ENCODE measurements at regions not wholly inside any gene's neighbourhood (a gene's known extent, or its start where the extent isn't known, plus 50 kb on each side); places are given as distances from the start of the nearest gene placed in this dataset.
A peak's percentile ranks its signal among the peaks of the same experiment; 100 is the strongest.

DNA sequence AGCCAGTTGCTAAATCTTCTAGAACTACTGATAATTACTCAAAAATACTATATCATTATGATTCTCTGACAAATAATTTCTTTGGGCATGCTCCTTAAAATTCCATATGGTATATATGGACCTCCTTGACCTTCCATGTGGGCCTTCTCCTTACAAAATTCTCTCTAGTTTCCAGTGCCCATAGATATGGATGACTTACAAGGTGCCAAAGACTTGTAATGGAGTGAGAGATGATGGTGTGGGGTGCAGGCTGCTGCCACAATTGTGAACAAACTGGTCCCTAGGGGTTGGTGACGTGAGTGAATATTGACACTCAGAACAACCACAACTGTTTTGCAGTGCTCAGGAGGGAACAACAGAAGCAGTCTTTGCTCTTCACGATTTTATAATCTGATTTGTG is 378.9 kb downstream of the SNAPC1 start:
- intact Hi-C loops (cut with DNase I; ENCODE audit: low total_unique reads) = no loop called here
- Histone ChIP-seq H3K27me3 (no peaks in the 10 kb centered on the region), H3K27ac (no peak overlapping the region), H3K4me3 (no peak overlapping the region), H3K36me3 (ENCODE audit: low read depth, missing control alignments) (no peaks in the 10 kb centered on the region), H3K4me1 (peaks cover 5% of the 10 kb centered on the region), H3K9me3 (no peaks in the 10 kb centered on the region)
- TF ChIP-seq POLR2A (IDR thresholded peaks at IDR 0.05) (no peak), CTCF (IDR thresholded peaks at IDR 0.05) (no peak)
- DNase-seq = no peak
- WGBS, 2 donors = 92 to 95% methylated on average over 2 of the region's 2 CpGs

GRCh38 chr14:62143245-62143644 is 381.0 kb downstream of the SNAPC1 start:
- H3K36me3 ChIP-seq (ENCODE audit: low read depth, missing control alignments) = no peaks in the 10 kb centered on the region
- no peak overlapping the region for H3K27ac ChIP-seq
- no peaks in the 10 kb centered on the region for H3K9me3 ChIP-seq
- no peak overlapping the region for H3K4me3 ChIP-seq
- WGBS, 2 donors = 31 to 60% methylated on average over 2 of the region's 2 CpGs
- peaks cover 5% of the 10 kb centered on the region for H3K4me1 ChIP-seq
- intact Hi-C loops (cut with DNase I; ENCODE audit: low total_unique reads) = no loop called here
- H3K27me3 ChIP-seq = no peaks in the 10 kb centered on the region
- TF ChIP-seq CTCF (IDR thresholded peaks at IDR 0.05) = no peak
- no peak for TF ChIP-seq POLR2A (IDR thresholded peaks at IDR 0.05)
- peak; percentile 67 for DNase-seq

DNA sequence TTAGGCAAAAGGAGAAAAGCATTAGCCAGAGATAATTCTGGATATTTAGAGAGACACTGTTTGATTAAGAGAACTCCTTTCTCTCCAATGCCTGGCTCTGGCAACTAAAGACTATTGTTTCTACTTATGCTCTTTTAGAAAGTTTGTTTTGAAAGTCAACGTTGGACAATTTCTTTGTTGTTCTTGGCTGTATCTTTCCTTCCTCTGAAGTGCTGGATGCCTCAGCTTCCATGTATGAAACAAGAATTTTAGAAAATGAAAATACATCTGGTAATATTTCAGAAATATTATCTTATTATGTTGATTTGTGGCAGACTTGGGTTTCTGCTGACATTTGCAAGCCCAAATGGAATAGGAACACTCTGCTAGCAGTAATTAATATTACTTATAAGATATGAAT is 382.6 kb downstream of the SNAPC1 start:
- no peaks in the 10 kb centered on the region for H3K36me3 ChIP-seq (ENCODE audit: low read depth, missing control alignments)
- TF ChIP-seq CTCF (IDR thresholded peaks at IDR 0.05) (no peak), POLR2A (IDR thresholded peaks at IDR 0.05) (no peak)
- no peaks in the 10 kb centered on the region for H3K27me3 ChIP-seq
- peaks cover 5% of the 10 kb centered on the region for H3K4me1 ChIP-seq
- no peaks in the 10 kb centered on the region for H3K9me3 ChIP-seq
- intact Hi-C loops (cut with DNase I; ENCODE audit: low total_unique reads) = no loop called here
- H3K4me3 ChIP-seq = no peak overlapping the region
- 7 to 17% methylated on average over 1 of the region's 1 CpG for WGBS, 2 donors
- no peak for DNase-seq
- no peak overlapping the region for H3K27ac ChIP-seq

GRCh38 chr14:62146030-62146429 is 383.8 kb downstream of the SNAPC1 start:
- H3K27me3 ChIP-seq = no peaks in the 10 kb centered on the region
- no peak overlapping the region for H3K27ac ChIP-seq
- no peaks in the 10 kb centered on the region for H3K9me3 ChIP-seq
- TF ChIP-seq POLR2A (IDR thresholded peaks at IDR 0.05) (no peak), CTCF (IDR thresholded peaks at IDR 0.05) (no peak)
- no peak overlapping the region for H3K4me3 ChIP-seq
- H3K36me3 ChIP-seq (ENCODE audit: low read depth, missing control alignments) = no peaks in the 10 kb centered on the region
- intact Hi-C loops (cut with DNase I; ENCODE audit: low total_unique reads) = no loop called here
- DNase-seq = no peak
- H3K4me1 ChIP-seq = peaks cover 5% of the 10 kb centered on the region
- WGBS, 2 donors = 50 to 86% methylated on average over 2 of the region's 2 CpGs

- TF ChIP-seq CTCF (IDR thresholded peaks at IDR 0.05) = no peak
- no peak for TF ChIP-seq POLR2A (IDR thresholded peaks at IDR 0.05)
- H3K9me3 ChIP-seq = no peaks in the 10 kb centered on the region
- intact Hi-C loops (cut with DNase I; ENCODE audit: low total_unique reads) = no loop called here
- no peak overlapping the region for H3K27ac ChIP-seq
- 78 to 98% methylated on average over 1 of the region's 1 CpG for WGBS, 2 donors
- H3K4me1 ChIP-seq = no peaks in the 10 kb centered on the region
- no peaks in the 10 kb centered on the region for H3K27me3 ChIP-seq
- H3K4me3 ChIP-seq = no peak overlapping the region
- H3K36me3 ChIP-seq (ENCODE audit: low read depth, missing control alignments) = no peaks in the 10 kb centered on the region
- DNase-seq = no peak
Measured at GRCh38 chr14:62156052-62156451, 393.8 kb downstream of the SNAPC1 start.

All from testis (tissue), 2 donors.